ENCODE measurements at regions not wholly inside any gene's neighbourhood (a gene's known extent, or its start where the extent isn't known, plus 50 kb on each side); places are given as distances from the start of the nearest gene placed in this dataset.

GRCh38 chr7:35747611-35748010 lies 52.7 kb upstream of the HERPUD2 start:
- Mint-ChIP-seq H3K4me1 (no peaks in the 10 kb centered on the region), H3K4me3 (no peak overlapping the region), H3K9me3 (peaks cover 8 to 13% of the 10 kb centered on the region in 2 donors), H3K27ac (peak overlapping the region in 1 of 2 donors; percentile 28), H3K27me3 (no peaks in the 10 kb centered on the region)
- DNase-seq (no peak), ATAC-seq (no peak)

GRCh38 chr7:35748371-35748770 lies 52.5 kb upstream of the SEPTIN7 start:
- no peak for DNase-seq
- Mint-ChIP-seq H3K9me3 (peaks cover 8 to 11% of the 10 kb centered on the region in 2 donors), H3K27me3 (no peaks in the 10 kb centered on the region), H3K4me1 (no peaks in the 10 kb centered on the region), H3K4me3 (no peak overlapping the region), H3K27ac (no peak overlapping the region)
- ATAC-seq: no peak

- Mint-ChIP-seq H3K27me3 (no peaks in the 10 kb centered on the region), H3K4me3 (no peak overlapping the region), H3K4me1 (no peaks in the 10 kb centered on the region), H3K9me3 (peaks cover 0 to 5% of the 10 kb centered on the region in 2 donors), H3K27ac (no peak overlapping the region)
- no peak for DNase-seq
- ATAC-seq: no peak
These were observed 51.3 kb upstream of the SEPTIN7 start for GRCh38 chr7:35749556-35749955.

Measured in stimulated activated naive CD8-positive, alpha-beta T cell treated with anti-CD3 and anti-CD28 coated beads, Interleukin-15, amount 100 ng/mL, for 72 hours (primary cell).